SU-DHL-6 (cell line): ENCODE measurements at regions not wholly inside any gene's neighbourhood (a gene's known extent, or its start where the extent isn't known, plus 50 kb on each side); places are given as distances from the start of the nearest gene placed in this dataset.

Source experiments
- CTCF ChIP-seq: fragments of 200-600 bp; sonication (generic); IDR thresholded peaks from one replicate; pipeline ENCODE4 v1.5.1; 2017; ENCODE audit warnings: antibody characterized with exemption, mild to moderate bottlenecking, low read length, moderate library complexity; ENCODE audit not compliant: insufficient read depth, poor library complexity, severe bottlenecking
- EZH2phosphoT487 ChIP-seq: fragments of 200-600 bp; sonication (generic), shearing (Covaris generic); conservative IDR thresholded peaks from 2 replicates; pipeline ENCODE4 v1.6.1; 2018; ENCODE audit warnings: mild to moderate bottlenecking, antibody characterized with exemption, low read length, moderate library complexity, mixed read lengths

DNA sequence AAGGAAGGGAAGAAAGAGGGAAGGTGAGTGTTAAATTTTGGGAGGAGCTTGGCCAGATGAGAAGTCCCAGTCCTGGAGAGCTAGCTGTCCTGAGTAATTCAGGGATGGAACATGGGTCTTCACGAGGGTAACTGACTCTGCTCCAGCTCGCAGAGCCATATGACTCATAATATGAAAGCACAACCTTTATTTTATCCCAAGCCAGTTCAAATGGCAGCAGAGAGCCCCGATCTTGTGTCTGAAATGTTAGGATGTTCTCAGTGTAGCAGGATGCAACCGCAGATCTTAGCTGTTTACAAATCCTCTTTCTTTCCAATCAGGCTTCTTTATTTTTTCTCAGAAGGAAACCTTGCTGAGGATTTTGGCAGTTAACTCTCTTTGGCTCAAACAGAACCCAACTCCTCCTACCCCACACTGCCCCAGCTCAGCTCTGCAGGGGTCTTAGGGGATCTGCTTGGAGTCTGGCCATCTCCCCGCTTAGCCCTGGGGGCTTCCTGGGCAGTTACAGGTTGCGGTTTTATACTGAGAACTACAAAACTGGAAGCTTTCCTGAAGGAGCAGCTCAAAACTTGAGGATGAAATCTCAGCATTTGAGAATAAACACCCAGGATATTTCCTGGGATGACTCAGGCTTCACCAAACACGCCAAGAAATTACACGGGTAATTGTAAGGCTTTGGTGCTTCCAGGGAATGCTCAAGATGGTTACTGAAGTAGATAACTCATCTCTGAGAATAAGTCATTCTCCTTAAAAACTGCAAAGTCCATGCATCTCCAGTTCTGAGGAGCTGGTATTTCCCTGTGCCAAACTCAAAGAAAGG is 92.5 kb downstream of the VCPKMT start:
- no peak for TF ChIP-seq CTCF
- no peak for TF ChIP-seq EZH2phosphoT487
